ENCODE measurements at regions not wholly inside any gene's neighbourhood (a gene's known extent, or its start where the extent isn't known, plus 50 kb on each side); places are given as distances from the start of the nearest gene placed in this dataset.

- DNase-seq = no peak
Measured at GRCh38 chr13:85371254-85371653, 428.0 kb downstream of the SLITRK6 start.

- no peak for DNase-seq
Measured at GRCh38 chr13:85368686-85369085, 430.5 kb downstream of the SLITRK6 start.

DNA sequence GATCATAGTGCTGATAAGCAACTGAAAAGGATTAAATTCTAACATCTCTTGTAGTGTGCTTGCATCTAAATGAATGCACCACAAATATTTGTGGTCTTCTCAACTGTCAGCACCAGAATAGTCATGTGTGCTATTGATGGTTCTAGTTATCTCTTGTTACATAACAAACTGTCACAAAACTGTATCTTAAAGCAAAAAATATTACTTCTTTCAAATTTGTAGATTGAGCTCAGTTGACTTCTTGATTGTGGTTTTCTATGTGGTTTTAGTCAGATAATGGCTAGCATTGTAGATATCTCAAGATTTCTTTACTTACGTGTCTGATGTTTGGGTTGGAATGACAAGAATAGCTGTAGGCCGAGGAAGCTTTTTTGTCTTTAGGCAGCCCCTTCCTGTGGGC lies 431.3 kb downstream of the SLITRK6 start:
- DNase-seq = no peak

DNA sequence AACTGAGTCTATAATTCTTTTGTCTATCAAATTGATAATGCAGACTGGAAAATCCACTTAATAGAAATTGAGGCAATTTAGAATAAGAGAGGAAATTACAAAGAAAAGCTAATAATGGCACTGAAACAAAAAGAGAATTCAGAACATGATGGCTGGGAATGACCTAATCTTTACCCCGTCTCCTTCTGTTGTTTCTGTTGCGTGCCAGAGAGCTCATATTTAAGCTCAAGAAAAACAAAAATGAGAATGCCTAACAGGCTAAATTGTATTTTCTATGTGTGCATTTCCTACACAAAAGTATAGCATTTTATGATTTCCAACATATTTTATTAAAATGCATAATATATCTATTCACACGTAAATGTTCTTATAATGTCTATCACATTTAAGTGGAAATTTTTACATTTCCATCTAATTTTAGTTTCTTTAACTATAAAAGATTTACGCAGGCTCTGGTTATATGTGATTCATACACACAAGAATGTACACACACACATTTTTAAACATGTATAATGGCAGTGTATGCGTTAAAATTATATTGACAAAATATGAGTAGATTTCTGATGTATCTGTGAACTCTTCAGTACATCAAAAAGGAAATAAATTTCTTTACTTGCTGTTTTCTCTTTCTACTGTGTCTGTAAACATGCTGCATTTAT lies 432.3 kb downstream of the SLITRK6 start:
- no peak for DNase-seq

GRCh38 chr13:85363504-85363903 lies 435.7 kb downstream of the SLITRK6 start:
- DNase-seq = no peak

GRCh38 chr13:85362980-85363379 lies 436.2 kb downstream of the SLITRK6 start:
- no peak for DNase-seq

DNA sequence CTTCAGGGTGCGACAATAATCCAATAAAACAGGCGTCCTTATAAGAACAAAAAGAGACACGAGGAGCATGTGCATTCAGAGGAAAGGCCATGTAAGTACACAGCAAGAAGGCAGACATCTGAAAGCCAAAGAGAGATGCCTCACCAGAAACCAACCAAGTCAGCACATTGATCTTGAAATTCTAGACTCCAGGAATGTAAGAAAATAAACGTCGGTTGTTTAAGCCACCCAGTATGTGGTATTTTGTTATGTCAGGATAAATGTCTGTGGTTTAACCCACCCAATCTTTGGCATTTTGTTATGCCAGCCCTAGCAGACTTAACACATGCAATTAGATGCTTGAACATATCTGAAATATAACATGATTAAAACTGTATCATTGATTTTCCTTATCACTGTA lies 452.0 kb downstream of the SLITRK6 start:
- DNase-seq = no peak

GRCh38 chr13:85334187-85334586 lies 465.0 kb downstream of the SLITRK6 start:
- no peak for DNase-seq

DNA sequence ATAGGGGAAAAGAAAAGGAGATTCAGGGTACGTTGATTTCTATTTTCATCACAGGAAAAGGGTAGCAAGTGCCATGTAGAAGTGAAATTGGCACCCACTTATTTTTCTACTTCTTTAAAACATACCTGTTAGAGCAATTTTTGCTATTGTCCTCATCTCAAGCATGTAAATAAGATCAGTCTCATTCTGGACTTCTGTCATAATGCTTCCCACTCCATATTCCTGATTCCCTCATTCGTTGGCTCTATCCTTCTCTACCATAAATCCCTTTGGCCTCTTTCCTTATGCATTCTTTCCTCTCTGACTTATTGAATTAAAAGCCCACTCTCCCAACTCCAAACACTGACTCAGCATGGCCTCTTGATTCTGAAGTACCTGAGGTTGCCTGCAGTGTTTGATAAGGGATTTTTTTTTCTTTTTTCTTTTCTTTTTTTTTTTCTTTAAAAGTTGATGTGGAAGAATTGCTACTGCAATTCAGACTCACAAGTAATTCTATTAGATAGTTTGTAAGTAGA lies 465.7 kb downstream of the SLITRK6 start:
- DNase-seq = no peak

DNA sequence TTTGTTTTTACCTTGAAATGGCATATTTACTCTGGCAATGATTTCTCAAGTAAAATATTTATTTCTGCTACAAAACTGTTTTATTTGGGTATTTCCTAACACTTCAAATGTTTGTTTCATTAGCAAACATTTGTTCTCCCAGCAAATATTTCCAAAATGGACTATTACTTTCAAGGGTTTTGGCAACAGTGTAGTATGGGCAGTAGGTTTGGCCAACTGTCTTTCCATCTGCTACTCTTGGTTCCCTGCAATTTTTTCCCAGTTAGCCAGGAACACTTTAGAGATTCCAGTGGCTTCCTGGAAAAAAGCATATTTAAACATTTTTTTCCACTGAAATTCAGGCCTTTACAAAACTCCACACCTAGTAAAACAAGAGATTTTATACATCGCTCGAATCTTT lies 466.6 kb downstream of the SLITRK6 start:
- no peak for DNase-seq

DNA sequence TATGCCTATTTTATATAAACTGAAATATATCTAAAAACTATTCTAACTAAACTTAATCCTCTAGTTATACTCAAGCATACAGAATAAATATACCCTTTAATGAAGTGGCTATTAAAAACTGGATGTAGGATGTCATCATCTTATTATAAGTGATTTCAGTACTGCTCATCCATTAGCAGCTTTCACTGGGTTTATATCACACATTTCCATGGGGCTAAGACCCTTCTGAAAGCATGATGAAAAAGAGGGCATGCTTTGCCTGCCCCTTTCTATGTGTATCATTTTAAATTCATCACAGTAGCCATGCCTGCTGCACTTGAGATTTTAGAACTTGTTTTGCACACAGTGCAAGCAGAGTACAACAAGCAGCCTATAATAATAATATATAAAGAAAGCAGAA lies 477.5 kb downstream of the SLITRK6 start:
- no peak for DNase-seq

GRCh38 chr13:85317781-85318180 lies 481.4 kb downstream of the SLITRK6 start:
- DNase-seq = no peak

DNA sequence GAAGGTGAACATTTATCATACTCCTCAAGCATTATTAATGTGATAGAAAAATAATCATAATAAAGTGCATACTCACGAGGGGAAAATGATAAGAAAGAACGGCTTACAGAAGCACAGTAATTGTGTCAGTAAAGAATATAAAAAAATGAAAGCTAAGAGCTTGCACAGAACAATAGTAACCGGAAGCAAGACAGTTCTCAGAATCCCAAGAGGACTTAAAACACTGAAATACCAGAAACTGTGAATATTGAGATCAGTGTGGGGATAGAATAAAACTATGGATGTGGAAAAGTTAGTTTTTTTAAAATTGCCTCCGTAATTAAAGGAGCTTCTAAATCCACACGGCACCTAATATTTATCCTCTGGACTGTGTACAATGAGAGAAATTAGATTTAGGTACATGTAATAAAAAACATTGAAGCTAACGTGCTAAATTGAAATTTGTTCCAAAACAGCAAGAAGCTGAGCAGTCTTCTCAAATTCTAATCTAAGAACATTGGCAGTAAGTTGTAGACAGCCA lies 482.7 kb downstream of the SLITRK6 start:
- no peak for DNase-seq

GRCh38 chr13:85314686-85315085 lies 484.5 kb downstream of the SLITRK6 start:
- no peak for DNase-seq

- DNase-seq = no peak
Measured at GRCh38 chr13:85313761-85314503, 485.3 kb downstream of the SLITRK6 start.

DNA sequence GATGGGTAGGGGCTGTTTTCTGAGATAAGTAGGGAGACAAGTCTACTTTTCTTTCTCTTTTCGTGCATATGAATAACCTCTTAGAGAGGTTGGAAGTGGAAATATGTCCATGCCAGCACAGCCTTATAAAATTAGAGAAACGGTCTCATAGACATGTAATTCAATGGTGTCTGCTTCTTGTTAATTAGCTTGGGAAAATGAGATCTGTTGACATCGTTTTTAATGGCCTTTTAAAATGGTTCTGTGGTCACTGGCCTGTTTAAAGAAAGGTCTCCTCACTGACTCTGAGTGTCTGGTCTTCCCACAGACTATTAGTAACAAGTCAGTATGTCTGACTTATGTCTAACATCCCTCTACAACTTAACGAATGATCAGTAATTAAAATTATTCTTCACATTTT lies 487.1 kb downstream of the SLITRK6 start:
- no peak for DNase-seq

GRCh38 chr13:85303630-85304029 lies 495.6 kb downstream of the SLITRK6 start:
- no peak for DNase-seq

- no peak for DNase-seq
Measured at GRCh38 chr13:85298387-85298924, 500.8 kb downstream of the SLITRK6 start.

DNA sequence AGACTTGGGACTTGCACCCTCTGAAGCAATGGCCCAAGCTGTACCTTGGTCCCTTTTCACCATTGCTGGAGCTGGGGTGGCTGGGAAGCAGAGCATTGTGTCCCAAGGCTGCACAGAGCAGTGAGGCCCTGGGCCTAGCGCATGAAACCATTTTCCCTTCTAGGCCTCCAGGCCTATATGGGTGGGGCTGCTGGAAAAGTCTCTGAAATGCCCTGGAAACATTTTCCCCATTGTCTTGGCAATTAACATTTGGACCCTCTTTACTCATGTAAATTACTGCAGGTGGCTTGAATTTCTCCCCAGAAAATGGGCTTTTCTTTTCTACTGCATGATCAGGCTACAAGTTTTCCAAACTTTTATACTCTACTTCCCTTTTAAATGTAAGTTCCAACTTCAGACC lies 510.5 kb downstream of the SLITRK6 start:
- DNase-seq = no peak

GRCh38 chr13:85287528-85287927 lies 511.7 kb downstream of the SLITRK6 start:
- no peak for DNase-seq

- no peak for DNase-seq
Measured at GRCh38 chr13:85286081-85286480, 513.1 kb downstream of the SLITRK6 start.

DNA sequence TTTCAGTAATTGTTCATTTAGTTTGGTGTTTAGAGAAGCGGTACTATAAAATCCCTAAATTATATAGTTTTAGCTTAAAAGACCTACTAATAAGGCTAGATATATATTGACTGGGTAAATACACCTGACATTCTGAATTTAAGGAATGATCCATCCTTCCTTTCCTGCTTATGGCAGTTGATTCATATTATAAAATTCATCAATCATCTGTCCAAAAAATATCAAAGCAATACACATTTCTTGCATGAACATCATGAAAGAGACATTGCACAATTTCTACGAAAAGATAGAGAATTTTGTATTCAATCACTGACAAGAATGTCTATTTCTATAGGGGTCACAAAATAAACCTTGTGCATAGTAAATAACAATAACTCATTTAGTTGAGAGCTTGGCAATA lies 514.9 kb downstream of the SLITRK6 start:
- DNase-seq = no peak

- no peak for DNase-seq
Measured at GRCh38 chr13:85283408-85283807, 515.8 kb downstream of the SLITRK6 start.

DNA sequence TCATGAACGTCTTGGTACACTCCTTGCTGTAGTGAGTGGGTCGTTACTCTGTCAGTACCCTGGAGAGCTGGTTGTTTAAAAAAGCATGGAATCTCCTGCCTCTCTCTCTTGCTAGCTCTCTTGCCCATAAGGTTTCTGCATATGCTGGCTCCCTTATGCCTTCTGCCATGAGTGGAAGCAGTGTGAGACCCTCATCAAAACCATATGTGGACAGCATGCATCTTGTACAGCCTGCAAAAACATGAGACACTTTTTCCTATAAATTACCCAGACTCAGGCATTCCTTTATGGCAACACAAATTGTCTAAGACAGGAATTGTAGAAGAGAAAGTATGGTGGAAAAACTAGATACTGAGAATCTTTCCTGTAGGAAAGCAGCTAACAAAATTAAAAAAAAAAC lies 516.3 kb downstream of the SLITRK6 start:
- DNase-seq = no peak

All from left hindlimb (tissue), 1 donor.